Subcutaneous abdominal adipose tissue (tissue), 5 donors: ENCODE measurements at regions not wholly inside any gene's neighbourhood (a gene's known extent, or its start where the extent isn't known, plus 50 kb on each side); places are given as distances from the start of the nearest gene placed in this dataset.

Experiments
- H3K27ac ChIP-seq: one replicate; pipeline ENCODE4 v1.7.0; 2013; ENCODE audit warnings: low read depth, mild to moderate bottlenecking, inconsistent platforms, low read length, moderate library complexity
- H3K27me3 ChIP-seq, 5 donors: one replicate each; pipeline ENCODE4 v1.7.0; 2013; ENCODE audit warnings: low read length in 5 of 5, inconsistent platforms in 1 of 5; ENCODE audit not compliant: control insufficient read depth in 5 of 5, insufficient read depth in 4 of 5
- H3K36me3 ChIP-seq, 5 donors: one replicate each; pipeline ENCODE4 v1.7.0; 2013; ENCODE audit warnings: low read length in 5 of 5; ENCODE audit not compliant: control insufficient read depth in 5 of 5, insufficient read depth in 5 of 5
- H3K4me1 ChIP-seq, 5 donors: one replicate each; pipeline ENCODE4 v1.7.0; 2013; ENCODE audit warnings: low read length in 5 of 5, mild to moderate bottlenecking in 3 of 5, moderate library complexity in 1 of 5; ENCODE audit not compliant: control insufficient read depth in 5 of 5, insufficient read depth in 5 of 5
- H3K4me3 ChIP-seq, 5 donors: one replicate each; pipeline ENCODE4 v1.7.0; 2013; ENCODE audit warnings: low read length in 5 of 5, low read depth in 1 of 5
- H3K9ac ChIP-seq, 5 donors: one replicate each; pipeline ENCODE4 v1.7.0; 2013; ENCODE audit warnings: low read length in 5 of 5, mild to moderate bottlenecking in 4 of 5, moderate library complexity in 3 of 5
- H3K9me3 ChIP-seq, 5 donors: one replicate each; pipeline ENCODE4 v1.7.0; 2013; ENCODE audit warnings: low read length in 5 of 5; ENCODE audit not compliant: control insufficient read depth in 5 of 5
- donor health status: healthy.
- donor health status: healthy.
- donor health status: healthy.
- donor health status: healthy.
- donor health status: healthy.

DNA sequence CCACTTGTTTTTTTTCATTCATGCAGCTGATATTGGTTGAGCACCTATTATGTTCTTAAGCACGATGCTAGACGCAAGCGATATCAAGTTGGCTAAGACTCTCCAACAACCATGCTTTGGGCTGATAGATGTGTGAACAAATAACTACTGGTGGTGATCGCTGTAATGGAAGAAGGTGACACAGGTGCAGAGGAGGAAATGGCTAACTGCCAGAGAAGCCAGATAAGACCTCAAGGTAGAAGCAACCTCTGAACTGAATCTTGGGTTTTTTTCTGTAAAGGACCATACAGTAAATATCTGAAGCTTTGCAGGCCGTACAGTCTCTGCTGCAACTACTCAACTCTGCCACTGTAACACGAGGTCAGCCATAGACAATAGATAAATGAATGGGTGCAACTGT is 97.9 kb downstream of the C17orf67 start:
- Histone ChIP-seq H3K4me1 (peaks cover 0 to 12% (median 0%) of the 10 kb centered on the region in 5 donors), H3K9me3 (no peaks in the 10 kb centered on the region), H3K27me3 (peaks cover 0 to 3% (median 0%) of the 10 kb centered on the region in 5 donors), H3K4me3 (no peak overlapping the region), H3K9ac (no peak overlapping the region), H3K27ac (no peak overlapping the region), H3K36me3 (no peaks in the 10 kb centered on the region)

DNA sequence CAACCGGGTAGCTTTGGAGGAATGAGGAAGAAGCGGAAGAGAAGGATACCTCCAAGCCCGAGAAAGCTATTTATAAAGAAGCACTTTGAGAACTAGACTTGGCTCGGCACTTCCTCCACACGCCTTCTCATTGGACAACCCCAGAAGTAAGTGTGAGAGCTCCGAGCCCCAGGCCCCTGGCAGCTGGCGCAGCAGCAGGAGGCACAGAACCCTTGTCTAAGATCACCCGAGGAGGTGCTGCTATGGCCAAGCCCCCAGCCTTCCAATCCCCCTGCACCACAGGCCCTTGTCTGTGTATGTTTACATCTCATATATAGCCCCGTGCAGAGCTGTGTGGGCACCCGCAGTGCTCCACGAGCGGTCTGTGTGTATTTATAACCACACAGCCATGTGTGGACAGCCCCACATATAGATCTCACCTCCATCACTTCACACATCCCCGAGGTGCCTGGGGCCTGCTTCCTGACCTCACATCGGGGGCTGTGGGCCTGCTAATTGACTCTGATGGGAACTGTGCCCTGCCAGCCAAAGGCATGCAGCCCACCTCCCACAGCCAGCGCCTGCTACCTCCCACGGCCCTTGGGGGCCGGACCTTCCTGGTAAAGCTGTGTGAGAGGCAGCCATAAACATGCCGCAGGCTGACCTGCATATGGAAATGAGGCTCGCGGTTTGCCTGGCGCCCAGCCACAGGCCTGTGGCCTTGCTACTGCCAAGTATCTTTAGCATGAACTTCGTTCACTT is 96.1 kb downstream of the C17orf67 start:
- Histone ChIP-seq H3K4me1 (peaks cover 0 to 17% (median 0%) of the 10 kb centered on the region in 5 donors), H3K9me3 (no peaks in the 10 kb centered on the region), H3K27me3 (peaks cover 0 to 3% (median 0%) of the 10 kb centered on the region in 5 donors), H3K27ac (no peak overlapping the region), H3K9ac (no peak overlapping the region), H3K36me3 (no peaks in the 10 kb centered on the region), H3K4me3 (no peak overlapping the region)

DNA sequence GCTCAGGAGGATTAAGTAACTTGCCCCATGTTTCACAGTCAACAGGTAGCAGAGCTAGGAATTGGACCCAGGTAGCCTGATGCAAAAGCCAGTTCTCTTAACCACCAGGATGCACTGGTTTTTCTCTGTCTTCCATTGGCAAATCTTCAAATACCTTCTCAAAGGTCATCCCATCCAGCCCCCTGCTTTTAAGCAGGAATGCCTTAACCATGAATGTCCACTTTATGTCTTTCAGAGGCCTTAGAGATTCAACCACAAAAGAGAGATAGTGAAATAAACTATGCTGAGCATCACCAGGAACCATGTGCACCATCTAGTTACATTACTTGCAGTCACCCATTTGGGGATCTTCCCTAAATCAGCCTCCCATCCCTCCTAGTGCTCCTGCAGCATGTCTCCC is 94.3 kb downstream of the C17orf67 start:
- no peak overlapping the region for H3K27ac ChIP-seq
- peaks cover 0 to 3% (median 0%) of the 10 kb centered on the region in 5 donors for H3K27me3 ChIP-seq
- no peak overlapping the region for H3K4me3 ChIP-seq
- H3K9me3 ChIP-seq = no peaks in the 10 kb centered on the region
- no peaks in the 10 kb centered on the region for H3K36me3 ChIP-seq
- H3K9ac ChIP-seq = no peak overlapping the region
- peaks cover 0 to 19% (median 0%) of the 10 kb centered on the region in 5 donors for H3K4me1 ChIP-seq

DNA sequence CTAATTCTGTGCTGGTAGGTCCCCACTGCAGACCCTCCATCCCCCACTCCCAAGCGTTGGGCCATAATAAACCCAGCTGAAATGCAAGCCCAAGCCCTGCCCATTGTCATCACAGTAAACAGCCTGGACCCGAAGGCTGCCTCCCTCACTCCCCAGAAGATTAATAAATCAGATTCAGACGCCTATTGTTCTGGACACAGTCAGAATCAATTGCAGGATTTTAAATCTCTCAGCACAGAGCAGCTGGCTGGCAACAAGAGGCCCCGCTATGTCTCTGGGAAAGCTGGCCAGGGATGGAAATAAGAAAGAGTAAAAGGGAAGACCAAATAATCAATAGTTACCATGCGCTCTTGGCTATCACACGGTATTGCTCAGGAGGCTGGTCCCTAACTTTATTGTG is 93.9 kb downstream of the C17orf67 start:
- peaks cover 0 to 3% (median 0%) of the 10 kb centered on the region in 5 donors for H3K9me3 ChIP-seq
- no peak overlapping the region for H3K9ac ChIP-seq
- H3K4me3 ChIP-seq = no peak overlapping the region
- H3K27ac ChIP-seq = no peak overlapping the region
- H3K36me3 ChIP-seq = no peaks in the 10 kb centered on the region
- peaks cover 0 to 3% (median 0%) of the 10 kb centered on the region in 5 donors for H3K27me3 ChIP-seq
- H3K4me1 ChIP-seq = peaks cover 0 to 19% (median 0%) of the 10 kb centered on the region in 5 donors

DNA sequence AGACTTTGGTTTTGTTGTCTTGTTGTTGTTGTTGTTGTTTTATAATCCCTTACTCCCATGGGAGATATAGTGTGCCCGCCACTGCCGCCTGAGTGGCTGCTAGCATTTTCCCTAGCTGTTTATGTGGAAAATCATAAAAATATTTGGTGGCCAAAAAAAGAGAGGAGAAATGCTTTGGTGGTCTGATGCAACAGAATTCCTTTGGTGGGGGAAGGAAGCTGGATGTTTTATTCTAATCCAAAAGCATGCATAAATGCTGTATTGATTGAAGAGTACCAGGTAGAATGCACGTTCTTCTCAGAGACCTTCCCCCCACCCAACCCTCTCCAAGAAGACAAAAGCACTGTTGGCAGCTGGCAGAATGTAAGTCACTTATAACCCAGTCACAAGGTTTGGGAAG is 93.2 kb downstream of the C17orf67 start:
- Histone ChIP-seq H3K9me3 (peaks cover 0 to 6% (median 0%) of the 10 kb centered on the region in 5 donors), H3K9ac (no peak overlapping the region), H3K4me3 (no peak overlapping the region), H3K4me1 (peaks cover 0 to 19% (median 0%) of the 10 kb centered on the region in 5 donors), H3K27me3 (peaks cover 0 to 3% (median 0%) of the 10 kb centered on the region in 5 donors), H3K27ac (no peak overlapping the region), H3K36me3 (no peaks in the 10 kb centered on the region)
